ENCODE measurements at regions not wholly inside any gene's neighbourhood (a gene's known extent, or its start where the extent isn't known, plus 50 kb on each side); places are given as distances from the start of the nearest gene placed in this dataset.
"Not testable (repeated sequence)": the region's sequence is repeated elsewhere in the genome, so short reads cannot be mapped to it uniquely, and the experiment has no call there.

DNA sequence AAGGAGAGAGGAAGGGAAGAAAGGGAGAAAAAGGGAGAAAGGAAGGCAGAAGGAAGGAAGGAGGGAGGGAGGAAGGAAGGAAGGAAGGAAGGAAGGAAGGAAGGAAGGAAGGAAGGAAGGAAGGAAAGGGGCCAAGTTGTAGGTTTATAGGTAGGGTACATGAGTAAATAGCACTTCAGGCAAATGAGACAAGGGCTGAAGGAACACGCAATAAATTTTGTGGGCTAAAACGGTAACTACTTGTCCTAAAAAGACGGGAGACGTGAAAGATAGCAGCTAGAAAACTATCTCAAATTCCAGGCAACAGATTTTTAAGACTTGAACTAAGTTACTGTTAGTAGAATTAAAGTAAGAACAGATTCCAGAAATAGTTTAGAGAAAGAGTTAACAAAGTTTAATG is 129.3 kb upstream of the XIRP2 start:
- no peak overlapping the region for H3K27ac ChIP-seq
- DNase-seq (ENCODE audit: low spot score) = no peak
- ChIA-PET POLR2A (ENCODE audit: low non-redundant PET) (no interaction called here), CTCF (no interaction called here)
- TF ChIP-seq, protein P1, sequence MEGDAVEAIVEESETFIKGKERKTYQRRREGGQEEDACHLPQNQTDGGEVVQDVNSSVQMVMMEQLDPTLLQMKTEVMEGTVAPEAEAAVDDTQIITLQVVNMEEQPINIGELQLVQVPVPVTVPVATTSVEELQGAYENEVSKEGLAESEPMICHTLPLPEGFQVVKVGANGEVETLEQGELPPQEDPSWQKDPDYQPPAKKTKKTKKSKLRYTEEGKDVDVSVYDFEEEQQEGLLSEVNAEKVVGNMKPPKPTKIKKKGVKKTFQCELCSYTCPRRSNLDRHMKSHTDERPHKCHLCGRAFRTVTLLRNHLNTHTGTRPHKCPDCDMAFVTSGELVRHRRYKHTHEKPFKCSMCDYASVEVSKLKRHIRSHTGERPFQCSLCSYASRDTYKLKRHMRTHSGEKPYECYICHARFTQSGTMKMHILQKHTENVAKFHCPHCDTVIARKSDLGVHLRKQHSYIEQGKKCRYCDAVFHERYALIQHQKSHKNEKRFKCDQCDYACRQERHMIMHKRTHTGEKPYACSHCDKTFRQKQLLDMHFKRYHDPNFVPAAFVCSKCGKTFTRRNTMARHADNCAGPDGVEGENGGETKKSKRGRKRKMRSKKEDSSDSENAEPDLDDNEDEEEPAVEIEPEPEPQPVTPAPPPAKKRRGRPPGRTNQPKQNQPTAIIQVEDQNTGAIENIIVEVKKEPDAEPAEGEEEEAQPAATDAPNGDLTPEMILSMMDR (conservative IDR thresholded peaks at IDR 0.05; ENCODE audit: low read depth) = no peak

DNA sequence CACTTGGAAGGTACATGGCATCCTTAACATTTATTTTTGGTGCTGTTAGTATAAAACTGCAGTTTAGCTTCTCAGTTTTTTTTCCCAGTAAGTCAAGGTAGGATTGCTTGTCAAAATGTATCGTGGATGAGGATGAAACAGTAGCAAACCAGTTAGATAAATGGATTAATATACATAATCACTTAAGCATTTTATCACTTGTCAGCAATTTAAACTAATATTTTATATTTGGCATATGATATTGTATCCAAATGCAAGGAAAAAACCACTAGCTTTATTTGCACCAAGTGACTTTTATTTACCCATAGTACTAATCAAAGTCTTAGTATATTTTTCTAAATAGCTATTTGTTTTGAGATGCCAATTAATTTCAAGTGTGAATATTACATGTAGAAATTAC is 137.7 kb upstream of the XIRP2 start:
- TF ChIP-seq, protein P1 (conservative IDR thresholded peaks at IDR 0.05; ENCODE audit: low read depth) = no peak
- no peak for DNase-seq (ENCODE audit: low spot score)
- POLR2A ChIA-PET (ENCODE audit: low non-redundant PET) = no interaction called here
- no peak overlapping the region for H3K27ac ChIP-seq
- CTCF ChIA-PET = no interaction called here

DNA sequence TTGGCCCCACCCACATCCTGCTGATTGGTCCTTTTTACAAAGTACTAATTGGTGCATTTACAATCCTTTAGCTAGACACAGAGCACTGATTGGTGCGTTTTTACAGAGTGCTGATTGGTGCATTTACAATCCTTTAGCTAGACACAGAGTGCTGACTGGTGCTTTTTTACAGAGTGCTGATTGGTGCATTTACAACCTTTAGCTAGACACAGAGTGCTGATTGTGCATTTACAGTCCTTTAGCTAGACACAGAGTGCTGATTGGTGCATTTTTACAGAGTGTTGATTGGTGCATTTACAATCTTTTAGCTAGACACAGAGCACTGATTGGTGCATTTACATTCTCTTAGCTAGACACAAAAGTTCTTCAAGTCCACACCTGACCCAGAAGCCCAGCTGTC is 144.2 kb upstream of the XIRP2 start:
- POLR2A ChIA-PET (ENCODE audit: low non-redundant PET); H3K27ac ChIP-seq; CTCF ChIA-PET; DNase-seq (ENCODE audit: low spot score): not testable (repeated sequence)

DNA sequence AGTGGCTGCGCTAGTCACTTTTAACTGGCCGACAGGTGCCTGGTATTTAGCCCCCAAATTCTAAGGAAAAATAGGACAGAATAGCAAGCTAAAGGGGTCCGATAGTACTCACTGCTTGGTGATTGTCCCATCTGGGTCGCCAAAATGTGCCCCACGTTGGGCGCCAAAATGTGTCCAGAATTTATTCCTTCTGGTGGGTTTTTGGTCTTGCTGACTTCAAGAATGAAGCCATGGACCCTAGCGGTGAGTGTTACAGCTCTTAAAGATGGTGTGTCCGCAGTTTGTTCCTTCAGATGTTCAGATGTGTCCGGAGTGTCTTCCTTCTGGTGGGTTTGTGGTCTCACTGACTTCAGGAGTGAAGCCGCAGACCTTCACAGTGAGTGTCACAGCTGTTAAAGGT is 144.8 kb upstream of the XIRP2 start:
- POLR2A ChIA-PET (ENCODE audit: low non-redundant PET); CTCF ChIA-PET; DNase-seq (ENCODE audit: low spot score); H3K27ac ChIP-seq: not testable (repeated sequence)

DNA sequence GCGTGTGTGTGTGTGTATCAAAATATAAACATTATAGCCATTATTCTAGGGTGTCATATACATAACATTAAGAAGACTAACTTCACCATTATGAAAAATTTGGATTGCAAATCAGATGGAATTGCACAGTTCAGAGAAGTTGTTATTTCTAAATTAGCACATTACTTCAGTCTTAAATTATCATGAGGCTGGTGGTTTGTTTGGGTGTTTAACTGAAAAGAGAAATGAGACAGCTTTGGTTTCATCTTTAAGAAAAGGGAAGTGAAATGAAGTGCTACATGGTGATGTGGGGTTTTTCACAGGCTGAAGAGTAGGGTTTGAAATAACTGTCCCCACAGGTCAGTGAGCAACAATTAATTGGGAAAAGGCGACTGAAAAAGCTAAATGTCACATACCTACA is 161.2 kb upstream of the XIRP2 start:
- ChIA-PET CTCF (interaction anchor here (0.6 kb wide), 1 partner anchor 55 kb away, joined by 3 read pairs; no protein-coding TSS in a partner anchor), POLR2A (ENCODE audit: low non-redundant PET) (no interaction called here)
- DNase-seq (ENCODE audit: low spot score) = no peak
- TF ChIP-seq, protein P1 (conservative IDR thresholded peaks at IDR 0.05; ENCODE audit: low read depth) = no peak
- H3K27ac ChIP-seq = no peak overlapping the region

DNA sequence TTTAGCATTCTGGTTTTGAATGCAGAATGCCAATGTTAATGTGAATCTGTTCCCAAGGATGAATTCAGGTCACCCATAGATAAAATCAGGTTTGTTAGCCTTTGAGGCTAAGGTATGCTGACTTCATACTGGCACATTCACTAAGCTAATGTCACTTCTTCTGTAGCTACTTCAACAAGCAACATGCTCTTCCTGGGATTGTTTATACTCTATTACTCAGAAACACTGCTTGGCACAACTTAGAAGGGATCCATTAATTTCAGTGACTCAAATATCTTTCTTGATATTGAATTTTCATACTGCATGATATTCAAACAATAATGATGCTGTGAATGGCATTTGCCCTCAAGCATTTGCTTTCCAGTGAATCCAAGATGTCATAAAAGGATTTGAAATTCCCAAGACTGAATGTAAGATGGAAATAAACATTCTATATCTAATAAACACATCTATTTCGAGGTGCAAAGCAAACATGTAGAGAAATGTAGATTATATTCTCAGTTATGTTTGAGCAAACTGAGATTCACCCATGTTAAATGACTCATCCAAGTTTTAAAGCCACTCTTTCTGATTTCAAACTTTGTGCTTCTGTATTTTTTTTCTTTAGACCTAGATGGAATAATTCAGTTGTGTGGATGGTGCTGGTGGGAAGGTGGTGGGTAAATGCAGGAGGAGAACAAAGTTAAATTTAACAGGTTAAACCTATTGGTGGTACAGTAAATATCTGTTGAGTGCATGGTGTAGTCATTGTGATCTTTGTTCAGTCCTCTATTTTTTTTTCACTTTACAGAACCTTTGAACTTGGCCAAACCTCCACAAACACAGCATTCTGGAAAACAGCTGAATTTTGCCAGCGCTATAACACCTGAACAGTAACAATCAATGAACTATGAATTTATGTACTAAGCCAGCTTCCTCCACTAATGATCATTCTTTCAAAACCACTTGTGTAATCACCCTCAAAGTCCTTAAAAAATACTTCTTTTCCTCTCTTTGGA is 162.1 kb upstream of the XIRP2 start:
- no peak for DNase-seq (ENCODE audit: low spot score)
- POLR2A ChIA-PET (ENCODE audit: low non-redundant PET) = no interaction called here
- no peak overlapping the region for H3K27ac ChIP-seq
- TF ChIP-seq, protein P1 (conservative IDR thresholded peaks at IDR 0.05; ENCODE audit: low read depth) = no peak
- CTCF ChIA-PET = interaction anchor here (0.6 kb wide), 1 partner anchor 54 kb away, joined by 3 read pairs; no protein-coding TSS in a partner anchor

DNA sequence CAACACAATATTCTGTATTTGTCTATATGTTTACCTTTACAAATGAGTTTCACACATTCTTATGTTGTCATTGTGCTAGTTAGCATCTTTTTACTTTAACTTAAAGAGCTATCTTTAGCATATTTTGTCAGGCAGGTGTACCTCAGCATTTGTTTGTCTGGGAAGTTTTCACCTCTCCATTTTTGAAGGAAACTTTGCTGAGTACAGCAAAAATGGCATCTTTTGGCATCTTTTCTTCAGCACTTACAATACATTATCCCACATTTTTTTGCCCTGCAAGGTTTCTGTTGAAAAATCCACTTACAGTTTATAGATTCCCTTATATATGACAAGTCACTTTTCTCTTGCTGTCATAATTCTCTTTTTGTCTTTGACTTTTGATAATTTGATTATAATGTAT is 171.3 kb upstream of the XIRP2 start:
- ChIA-PET POLR2A (ENCODE audit: low non-redundant PET) (no interaction called here), CTCF (no interaction called here)
- H3K27ac ChIP-seq = no peak overlapping the region
- no peak for DNase-seq (ENCODE audit: low spot score)
- TF ChIP-seq, protein P1 (conservative IDR thresholded peaks at IDR 0.05; ENCODE audit: low read depth) = no peak

Data from RWPE1 (cell line).